HG02588 (cell line): ENCODE measurements at regions not wholly inside any gene's neighbourhood (a gene's known extent, or its start where the extent isn't known, plus 50 kb on each side); places are given as distances from the start of the nearest gene placed in this dataset.
"Not testable (repeated sequence)": the region's sequence is repeated elsewhere in the genome, so short reads cannot be mapped to it uniquely, and the experiment has no call there.

Source experiments
- ATAC-seq: cut with Tn5 transposase; IDR thresholded peaks from one replicate; pipeline ENCODE4 v1.9.1; 2021; ENCODE audit warnings: mild to moderate bottlenecking, moderate library complexity; ENCODE audit not compliant: unreplicated experiment

- peak; percentile 58 for ATAC-seq
Measured at GRCh38 chr3:6229778-6230410, 631.0 kb upstream of the GRM7 start.

DNA sequence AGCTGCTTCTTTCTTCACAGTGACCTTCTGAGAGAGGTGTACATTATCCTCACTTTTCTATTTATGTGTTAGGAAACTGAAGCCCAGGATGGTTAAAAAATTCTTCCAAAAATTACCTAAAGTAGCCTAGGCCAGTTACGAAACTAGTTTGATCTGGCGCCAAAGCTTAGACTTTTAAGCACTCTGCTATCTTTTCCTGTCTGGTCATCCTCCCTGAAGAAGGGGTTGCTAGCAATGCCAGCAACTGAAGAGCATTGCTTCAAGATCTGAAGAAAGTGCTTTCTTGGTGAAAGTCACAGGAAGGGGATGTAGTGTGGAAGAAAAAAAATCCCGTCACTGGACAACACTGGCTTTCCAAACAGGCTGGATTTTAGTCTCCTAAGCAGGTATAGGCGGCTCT lies 618.8 kb upstream of the GRM7 start:
- no peak for ATAC-seq

- ATAC-seq: no peak
Measured at GRCh38 chr3:6248528-6248927, 612.4 kb upstream of the GRM7 start.

GRCh38 chr3:6249679-6250078 lies 611.2 kb upstream of the GRM7 start:
- ATAC-seq: no peak

GRCh38 chr3:6250167-6250566 lies 610.7 kb upstream of the GRM7 start:
- ATAC-seq: peak; percentile 95

DNA sequence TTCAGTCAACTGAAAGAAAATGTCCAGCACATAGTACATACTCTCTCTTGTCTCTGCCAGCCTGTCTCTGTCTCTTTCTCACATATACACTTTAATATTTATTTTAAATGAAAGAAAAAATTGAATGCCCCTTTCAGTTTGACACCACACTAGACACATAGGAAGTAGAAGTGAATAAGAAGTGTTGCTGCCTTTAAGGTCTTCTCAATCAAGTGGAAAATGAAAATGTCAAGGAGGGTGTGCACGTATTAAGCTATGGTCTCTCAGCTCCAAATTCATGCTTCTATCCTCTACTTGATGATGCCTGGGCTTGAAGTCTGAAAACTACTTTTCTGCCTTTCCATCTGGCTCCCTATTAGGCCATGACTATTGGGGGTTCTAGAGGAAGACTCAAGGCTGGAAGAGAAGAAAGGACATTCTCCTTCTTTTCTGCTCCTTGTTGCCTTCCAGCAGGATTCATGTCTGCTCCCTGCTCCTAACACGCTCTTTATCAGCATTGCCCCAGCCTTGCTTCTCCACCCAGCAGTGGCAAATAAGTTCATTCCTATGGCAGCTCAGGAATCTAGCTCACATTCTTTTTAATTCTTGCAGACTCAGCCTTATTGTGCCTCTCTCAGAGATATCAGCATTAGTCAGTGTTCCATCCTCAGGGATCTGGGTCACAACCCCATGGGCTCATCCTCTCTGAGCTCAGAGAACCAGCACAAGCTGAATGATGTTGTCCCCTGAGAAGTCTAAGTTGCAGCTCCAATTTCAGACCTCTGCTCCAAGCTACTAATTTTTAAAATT lies 609.1 kb upstream of the GRM7 start:
- ATAC-seq: no peak

DNA sequence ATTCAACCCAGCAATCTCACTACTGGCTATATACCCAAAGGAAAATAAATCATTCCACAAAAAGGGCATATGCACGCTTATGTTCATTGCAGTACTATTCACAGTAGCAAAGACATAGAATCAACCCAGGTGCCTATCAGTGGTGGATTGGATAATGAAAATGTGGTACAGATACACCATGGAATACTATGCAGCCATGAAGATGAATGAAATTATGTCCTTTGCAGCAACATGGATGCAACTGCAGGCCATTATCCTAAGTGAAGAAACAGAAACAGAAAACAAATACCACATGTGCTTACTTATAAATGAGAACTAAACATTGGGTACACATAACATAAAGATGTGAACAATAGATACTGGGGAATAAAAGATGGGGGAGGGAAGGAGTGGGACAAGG lies 606.4 kb upstream of the GRM7 start:
- no peak for ATAC-seq

DNA sequence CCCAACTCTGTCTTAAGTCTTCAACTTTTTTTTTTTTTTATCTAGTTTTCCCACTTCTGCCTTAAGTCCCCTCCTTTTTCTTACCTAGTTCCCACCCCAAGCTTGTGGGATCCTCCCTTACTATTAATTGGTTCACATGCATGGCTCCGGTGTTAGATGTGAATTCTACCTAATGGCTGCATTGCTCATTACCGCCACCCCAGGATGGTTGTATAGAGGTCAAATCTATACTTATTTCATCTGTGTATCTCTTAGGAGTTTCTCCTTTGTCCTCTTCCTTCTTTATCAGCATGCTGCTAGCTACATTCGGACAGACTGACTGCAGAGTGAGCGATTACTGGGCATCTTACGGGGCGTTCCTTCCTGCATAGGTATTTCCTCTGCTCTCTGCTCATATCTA lies 605.7 kb upstream of the GRM7 start:
- ATAC-seq: no peak

- no peak for ATAC-seq
Measured at GRCh38 chr3:6260551-6261191, 600.2 kb upstream of the GRM7 start.

DNA sequence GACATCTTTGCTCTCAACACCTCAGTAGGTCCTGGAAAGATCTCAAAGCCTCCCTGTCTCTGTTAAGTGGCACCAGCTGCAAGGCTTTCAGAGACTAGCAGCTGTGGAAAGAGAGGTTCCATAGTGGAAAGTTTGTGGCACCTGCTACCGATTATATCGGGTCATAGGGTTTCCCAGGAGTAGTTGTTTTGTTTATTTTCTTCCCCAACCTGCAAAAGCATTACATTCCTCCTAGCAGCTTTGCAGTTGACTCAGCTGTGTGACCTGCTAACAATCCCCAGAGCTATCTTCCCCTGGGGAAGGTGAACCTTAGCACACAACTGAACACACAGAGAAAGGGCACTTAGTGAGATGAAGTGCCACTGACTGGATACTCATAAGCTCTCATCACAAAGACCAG lies 598.9 kb upstream of the GRM7 start:
- ATAC-seq: no peak

GRCh38 chr3:6264036-6264435 lies 596.9 kb upstream of the GRM7 start:
- no peak for ATAC-seq

GRCh38 chr3:6264906-6265305 lies 596.0 kb upstream of the GRM7 start:
- ATAC-seq: no peak

GRCh38 chr3:6266135-6266534 lies 594.8 kb upstream of the GRM7 start:
- ATAC-seq: no peak

GRCh38 chr3:6273878-6274277 lies 587.0 kb upstream of the GRM7 start:
- ATAC-seq: no peak

DNA sequence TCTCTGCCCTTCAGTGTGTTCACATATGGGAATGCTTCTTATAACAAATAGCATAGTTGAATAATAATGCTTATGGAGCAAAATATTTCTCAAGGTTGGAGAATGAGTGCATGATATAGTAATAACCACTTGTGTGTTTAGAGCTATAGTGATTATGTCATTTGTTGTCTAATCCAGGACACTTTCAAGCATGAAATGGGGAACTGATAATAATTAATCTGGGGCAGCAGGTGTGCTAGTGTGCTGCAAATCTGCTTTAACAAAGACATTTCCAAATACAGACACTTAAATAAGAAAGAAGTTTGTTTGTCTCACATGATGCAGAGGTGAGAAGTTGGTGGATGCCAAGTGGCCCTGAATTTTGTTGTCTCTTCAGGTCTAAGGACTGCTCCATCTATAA lies 579.3 kb upstream of the GRM7 start:
- no peak for ATAC-seq

- ATAC-seq: no peak
Measured at GRCh38 chr3:6282918-6283317, 578.0 kb upstream of the GRM7 start.

DNA sequence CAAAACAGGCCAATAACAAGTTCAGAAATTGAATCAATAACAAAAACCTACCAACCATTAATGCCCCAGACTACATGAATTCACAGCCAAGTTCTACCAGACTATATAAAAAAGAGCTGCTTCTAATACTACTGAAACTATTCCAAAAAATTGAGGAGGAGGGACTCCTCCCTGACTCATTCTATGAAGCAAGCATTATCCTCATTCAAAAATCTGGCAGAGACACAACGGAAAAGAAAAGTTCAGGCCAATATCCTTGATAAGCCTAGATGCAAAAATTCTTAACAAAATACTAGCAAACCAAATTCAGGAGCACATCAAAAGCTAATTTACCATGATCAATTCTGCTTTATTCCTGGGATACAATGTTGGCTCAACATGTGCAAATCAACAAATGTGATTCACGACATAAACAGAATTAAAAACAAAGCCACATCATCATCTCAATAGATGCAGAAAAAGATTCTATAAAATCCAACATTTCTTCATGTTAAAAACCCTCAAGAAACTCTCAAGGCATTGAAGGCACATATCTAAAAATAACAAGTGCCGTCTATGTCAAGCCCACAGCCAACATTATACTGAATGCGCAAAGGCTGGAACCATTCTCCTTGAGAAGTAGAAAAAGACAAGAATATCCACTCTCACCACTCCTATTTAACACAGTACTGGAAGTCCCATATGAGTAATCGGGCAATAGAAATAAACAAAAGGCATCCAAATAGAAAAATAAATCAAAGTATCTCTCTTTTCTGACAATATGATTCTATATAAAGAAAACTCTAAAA lies 573.6 kb upstream of the GRM7 start:
- ATAC-seq: no peak

DNA sequence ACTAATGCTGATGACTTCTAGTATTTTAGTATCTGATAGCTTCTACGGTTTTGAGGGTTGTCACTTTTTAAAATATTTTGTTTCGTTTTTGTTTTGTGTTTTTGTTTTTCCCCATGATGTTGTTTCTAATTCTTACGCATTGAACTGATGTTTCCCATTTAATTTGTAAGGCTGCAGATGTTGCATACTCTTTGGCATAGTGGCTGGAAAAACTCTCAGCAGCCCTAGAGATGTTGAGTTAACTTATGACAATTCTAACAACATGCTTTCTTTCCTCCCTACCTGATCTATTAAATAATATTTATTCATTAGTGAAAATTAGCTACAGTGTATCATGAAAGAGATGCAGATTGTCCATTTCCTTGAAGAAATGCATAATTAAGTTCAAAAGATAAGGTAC lies 559.3 kb upstream of the GRM7 start:
- no peak for ATAC-seq

DNA sequence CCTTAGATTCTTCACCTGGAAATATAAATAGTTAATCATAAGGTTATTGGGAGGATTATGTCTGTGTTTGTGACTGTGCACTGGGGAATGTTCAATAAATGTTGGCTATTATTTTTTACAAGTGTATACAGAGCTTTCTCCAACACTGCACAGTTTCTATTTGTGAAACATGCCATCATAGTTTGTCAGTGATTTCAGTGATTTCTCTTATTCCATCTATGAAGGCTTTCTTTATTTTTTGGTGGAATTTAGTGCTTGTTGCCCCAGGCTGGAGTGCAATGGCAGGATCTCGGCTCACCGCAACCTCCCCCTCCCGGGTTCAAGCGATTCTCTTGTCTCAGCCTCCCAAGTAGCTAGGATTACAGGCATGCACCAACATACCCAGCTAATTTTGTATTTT lies 545.0 kb upstream of the GRM7 start:
- ATAC-seq: no peak

GRCh38 chr3:6321999-6322398 lies 538.9 kb upstream of the GRM7 start:
- ATAC-seq: no peak

DNA sequence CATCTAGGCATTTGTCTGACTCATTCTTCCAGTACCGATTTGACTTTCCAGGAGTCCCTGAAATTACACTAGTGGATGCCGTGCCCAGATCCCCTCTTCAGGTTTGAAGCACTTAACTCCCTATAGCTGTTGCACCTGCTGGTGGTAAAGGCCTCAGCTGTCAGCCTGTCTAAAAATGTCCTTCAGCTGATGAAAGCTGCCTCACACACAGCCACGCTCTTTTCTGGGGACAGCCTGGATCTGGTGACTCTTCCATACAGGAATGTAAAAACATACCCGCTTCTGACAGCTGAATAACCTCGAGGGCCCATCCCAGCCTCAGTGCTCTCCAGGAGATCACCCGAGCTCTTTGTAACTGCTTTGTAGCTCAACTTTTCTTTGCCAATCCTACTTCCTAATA lies 534.1 kb upstream of the GRM7 start:
- ATAC-seq: no peak

DNA sequence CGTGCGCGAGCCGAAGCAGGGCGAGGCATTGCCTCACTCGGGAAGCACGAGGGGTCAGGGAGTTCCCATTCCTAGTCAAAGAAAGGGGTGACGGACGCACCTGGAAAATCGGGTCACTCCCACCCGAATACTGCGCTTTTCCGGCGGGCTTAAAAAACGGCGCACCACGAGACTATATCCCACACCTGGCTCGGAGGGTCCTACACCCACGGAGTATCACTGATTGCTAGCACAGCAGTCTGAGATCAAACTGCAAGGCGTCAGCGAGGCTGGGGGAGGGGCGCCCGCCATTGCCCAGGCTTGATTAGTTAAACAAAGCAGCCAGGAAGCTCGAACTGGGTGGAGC lies 520.0 kb upstream of the GRM7 start:
- not testable (repeated sequence) for ATAC-seq
